Nephron progenitor cell (in vitro differentiated cells): ENCODE measurements at regions not wholly inside any gene's neighbourhood (a gene's known extent, or its start where the extent isn't known, plus 50 kb on each side); places are given as distances from the start of the nearest gene placed in this dataset.

ENCODE experiments used
- DNase-seq: peaks from one replicate; pipeline ENCODE4 v3.0.0; 2021
- H3K27ac Mint-ChIP-seq: 2 replicates; pipeline ENCODE4 v1.8.0; 2021; ENCODE audit warnings: mild to moderate bottlenecking, moderate library complexity, mixed read lengths
- H3K27me3 Mint-ChIP-seq: 2 replicates; pipeline ENCODE4 v1.8.0; 2021; ENCODE audit warnings: mild to moderate bottlenecking, low read depth, mixed read lengths; ENCODE audit not compliant: poor library complexity
- H3K36me3 Mint-ChIP-seq: 2 replicates; pipeline ENCODE4 v1.8.0; 2021; ENCODE audit warnings: low read depth, mixed read lengths
- H3K4me1 Mint-ChIP-seq: 2 replicates; pipeline ENCODE4 v1.8.0; 2021; ENCODE audit warnings: mixed read lengths
- H3K4me3 Mint-ChIP-seq: 2 replicates; pipeline ENCODE4 v1.8.0; 2021; ENCODE audit warnings: mild to moderate bottlenecking, moderate library complexity, mixed read lengths
- H3K9me3 Mint-ChIP-seq: 2 replicates; pipeline ENCODE4 v1.8.0; 2021; ENCODE audit warnings: mild to moderate bottlenecking, moderate library complexity, mixed read lengths
- TF ChIP-seq, protein P1 (sequence below): fragments of 200-600 bp; sonication (generic); IDR thresholded peaks from 2 replicates; pipeline ENCODE4 v1.5.0; 2021; ENCODE audit warnings: antibody characterized with exemption

DNA sequence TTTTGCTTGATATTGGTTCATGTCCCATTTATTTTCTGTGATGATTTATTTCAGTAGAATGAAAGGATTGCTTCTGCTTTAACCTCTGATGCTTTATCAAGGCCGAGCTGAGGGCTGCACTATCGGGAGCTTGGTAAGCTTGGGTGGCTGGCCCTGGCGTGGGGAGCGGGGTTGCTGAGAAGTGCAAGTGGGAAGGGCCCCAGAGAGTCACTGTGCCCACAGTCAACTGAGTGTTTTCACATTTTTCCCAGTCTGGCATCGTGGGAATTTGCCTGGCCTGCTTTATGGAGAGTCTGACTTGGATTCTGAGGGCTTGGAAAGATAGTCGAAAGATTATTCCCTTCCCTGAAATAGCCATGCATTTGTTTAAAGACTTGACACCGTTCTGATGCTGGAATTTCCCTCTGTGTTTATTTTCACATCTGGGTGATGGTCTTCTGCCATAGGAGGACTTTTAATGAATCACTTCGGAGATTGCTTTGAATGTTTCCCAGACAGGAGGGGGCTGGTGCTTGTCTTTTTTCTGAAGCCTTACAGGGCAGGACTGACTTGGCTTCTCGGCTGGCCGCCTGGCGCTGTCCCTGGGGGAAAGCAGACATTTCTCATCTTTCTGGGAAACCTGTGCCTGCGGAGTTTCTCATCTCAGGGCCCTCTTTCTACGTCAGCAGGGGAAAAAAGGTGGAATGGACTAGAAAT, 139.0 kb downstream of the BOD1 start:
- Mint-ChIP-seq H3K36me3 (no peaks in the 10 kb centered on the region), H3K27ac (peak overlapping the region; percentile 74), H3K4me1 (peaks cover 16% of the 10 kb centered on the region), H3K4me3 (no peak overlapping the region), H3K9me3 (peaks cover 5% of the 10 kb centered on the region), H3K27me3 (peaks cover 16% of the 10 kb centered on the region)
- TF ChIP-seq, protein P1, sequence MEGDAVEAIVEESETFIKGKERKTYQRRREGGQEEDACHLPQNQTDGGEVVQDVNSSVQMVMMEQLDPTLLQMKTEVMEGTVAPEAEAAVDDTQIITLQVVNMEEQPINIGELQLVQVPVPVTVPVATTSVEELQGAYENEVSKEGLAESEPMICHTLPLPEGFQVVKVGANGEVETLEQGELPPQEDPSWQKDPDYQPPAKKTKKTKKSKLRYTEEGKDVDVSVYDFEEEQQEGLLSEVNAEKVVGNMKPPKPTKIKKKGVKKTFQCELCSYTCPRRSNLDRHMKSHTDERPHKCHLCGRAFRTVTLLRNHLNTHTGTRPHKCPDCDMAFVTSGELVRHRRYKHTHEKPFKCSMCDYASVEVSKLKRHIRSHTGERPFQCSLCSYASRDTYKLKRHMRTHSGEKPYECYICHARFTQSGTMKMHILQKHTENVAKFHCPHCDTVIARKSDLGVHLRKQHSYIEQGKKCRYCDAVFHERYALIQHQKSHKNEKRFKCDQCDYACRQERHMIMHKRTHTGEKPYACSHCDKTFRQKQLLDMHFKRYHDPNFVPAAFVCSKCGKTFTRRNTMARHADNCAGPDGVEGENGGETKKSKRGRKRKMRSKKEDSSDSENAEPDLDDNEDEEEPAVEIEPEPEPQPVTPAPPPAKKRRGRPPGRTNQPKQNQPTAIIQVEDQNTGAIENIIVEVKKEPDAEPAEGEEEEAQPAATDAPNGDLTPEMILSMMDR = no peak
- peak; percentile 25 for DNase-seq

DNA sequence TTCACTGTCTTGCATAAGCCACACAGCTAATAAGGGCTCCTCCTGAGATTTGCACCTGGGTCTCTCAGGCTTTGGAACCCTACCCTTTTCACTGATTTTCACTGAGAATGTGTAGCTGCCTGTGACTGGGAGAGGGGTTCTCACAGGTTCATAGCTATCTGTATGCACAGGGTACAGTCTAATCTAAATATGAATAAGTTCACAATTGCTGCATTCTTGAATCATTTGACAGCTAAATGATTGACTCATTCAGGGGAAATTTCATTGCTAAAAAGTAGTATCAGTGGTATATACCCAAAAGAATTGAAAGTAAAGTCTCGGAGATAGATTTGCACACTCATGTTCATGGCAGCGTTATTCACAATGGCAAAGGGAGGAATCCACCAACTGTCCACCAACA, 140.7 kb downstream of the BOD1 start:
- TF ChIP-seq, protein P1 = no peak
- Mint-ChIP-seq H3K9me3 (peaks cover 5% of the 10 kb centered on the region), H3K36me3 (no peaks in the 10 kb centered on the region), H3K27ac (no peak overlapping the region), H3K4me1 (peaks cover 16% of the 10 kb centered on the region), H3K27me3 (peaks cover 10% of the 10 kb centered on the region), H3K4me3 (no peak overlapping the region)
- no peak for DNase-seq

DNA sequence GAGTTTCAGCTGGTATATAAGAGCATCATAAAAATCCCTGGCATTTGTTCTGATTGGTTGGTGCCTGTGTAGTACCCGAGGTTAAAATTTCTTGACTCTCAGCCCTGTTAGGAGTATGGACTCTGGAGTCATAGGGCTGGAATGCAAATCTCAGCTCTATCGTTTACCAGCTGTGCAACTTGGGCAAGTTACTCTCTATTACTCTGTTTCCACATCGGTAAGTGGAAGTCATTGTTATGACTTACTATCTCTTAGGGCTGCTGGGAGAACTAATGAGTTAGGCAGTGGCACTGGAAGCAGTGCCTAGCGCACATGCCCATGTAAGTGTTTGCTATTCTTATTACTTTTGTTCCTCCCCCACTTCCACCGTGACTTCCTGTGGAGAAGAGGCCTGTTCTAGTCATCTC, 141.6 kb downstream of the BOD1 start:
- DNase-seq = no peak
- peaks cover 16% of the 10 kb centered on the region for H3K4me1 Mint-ChIP-seq
- H3K27me3 Mint-ChIP-seq = peaks cover 10% of the 10 kb centered on the region
- no peak overlapping the region for H3K4me3 Mint-ChIP-seq
- peaks cover 5% of the 10 kb centered on the region for H3K9me3 Mint-ChIP-seq
- H3K27ac Mint-ChIP-seq = no peak overlapping the region
- no peaks in the 10 kb centered on the region for H3K36me3 Mint-ChIP-seq
- TF ChIP-seq, protein P1 = no peak

DNA sequence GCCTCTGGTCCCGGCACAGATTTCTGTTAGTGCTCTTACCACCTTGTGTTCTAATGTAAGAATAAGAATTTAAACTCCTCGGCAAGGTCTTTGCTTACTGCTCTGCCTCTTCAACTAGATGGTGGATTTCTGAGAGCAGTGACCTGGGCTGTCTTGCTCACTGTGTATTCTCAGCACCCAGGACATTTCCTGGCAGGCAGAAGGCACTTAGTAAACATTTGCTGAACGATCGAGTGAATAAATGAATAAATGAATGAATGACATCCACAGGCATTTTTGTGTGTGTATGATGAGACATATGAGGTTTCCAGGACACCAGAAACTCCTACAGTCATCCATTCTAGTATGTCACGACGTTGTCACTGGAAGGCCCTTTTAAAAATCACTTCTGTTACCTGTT, 143.2 kb downstream of the BOD1 start:
- H3K27ac Mint-ChIP-seq = no peak overlapping the region
- H3K4me3 Mint-ChIP-seq = no peak overlapping the region
- H3K27me3 Mint-ChIP-seq = peaks cover 11% of the 10 kb centered on the region
- no peak for DNase-seq
- H3K9me3 Mint-ChIP-seq = peaks cover 5% of the 10 kb centered on the region
- TF ChIP-seq, protein P1 = no peak
- H3K4me1 Mint-ChIP-seq = peaks cover 10% of the 10 kb centered on the region
- no peaks in the 10 kb centered on the region for H3K36me3 Mint-ChIP-seq

DNA sequence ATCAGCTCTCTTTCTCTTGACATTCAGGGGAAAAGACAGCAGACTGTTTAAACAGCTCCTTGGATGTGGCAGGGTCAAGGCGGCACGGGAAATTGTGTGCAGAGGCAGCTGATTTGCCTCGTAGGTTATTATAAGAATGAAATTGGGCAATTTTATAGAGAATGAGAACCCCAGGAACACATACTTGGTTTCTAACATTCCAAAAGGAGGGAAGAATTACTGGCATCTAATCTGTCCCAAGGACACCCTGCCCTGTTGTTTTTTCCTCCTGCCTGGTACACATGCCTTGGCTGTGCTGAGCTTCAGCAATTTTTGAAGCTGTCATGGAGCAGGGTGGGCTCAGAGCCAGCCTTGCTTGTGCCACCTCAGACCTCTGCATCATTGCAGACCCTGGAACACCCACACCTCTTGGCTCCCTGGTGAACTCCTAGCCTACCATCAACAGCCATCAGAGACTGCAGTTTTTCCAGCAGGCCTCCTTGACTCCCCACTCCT, 143.6 kb downstream of the BOD1 start:
- TF ChIP-seq, protein P1 = no peak
- Mint-ChIP-seq H3K4me3 (no peak overlapping the region), H3K36me3 (no peaks in the 10 kb centered on the region), H3K4me1 (peaks cover 5% of the 10 kb centered on the region), H3K27me3 (peaks cover 14% of the 10 kb centered on the region), H3K27ac (no peak overlapping the region), H3K9me3 (peaks cover 5% of the 10 kb centered on the region)
- DNase-seq = no peak

DNA sequence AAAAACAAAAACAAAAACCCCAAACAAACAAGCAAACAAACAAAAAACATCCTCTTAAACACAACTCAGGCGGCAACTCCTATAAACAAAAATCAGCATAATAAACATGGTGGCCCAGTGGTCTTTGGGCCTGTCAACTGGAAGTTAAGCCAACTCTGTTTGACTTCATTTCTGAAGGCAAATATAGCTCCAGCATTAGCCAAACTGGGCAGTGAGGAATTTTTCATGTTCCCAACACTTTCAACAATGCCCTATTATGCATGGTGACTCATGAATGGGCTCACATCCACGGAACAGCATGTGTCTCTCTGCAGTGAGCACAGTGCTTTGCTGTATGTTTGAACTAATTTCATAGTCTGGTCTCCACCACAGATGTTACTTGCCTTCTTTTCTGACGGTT, 143.9 kb upstream of the STC2 start:
- TF ChIP-seq, protein P1 = no peak

More for the DNA sequence above, 143.9 kb upstream of the STC2 start:
- Mint-ChIP-seq H3K27me3 (peaks cover 11% of the 10 kb centered on the region), H3K36me3 (no peaks in the 10 kb centered on the region), H3K9me3 (peaks cover 5% of the 10 kb centered on the region), H3K4me3 (no peak overlapping the region), H3K27ac (no peak overlapping the region), H3K4me1 (no peaks in the 10 kb centered on the region)
- DNase-seq = no peak
